ENCODE measurements at regions not wholly inside any gene's neighbourhood (a gene's known extent, or its start where the extent isn't known, plus 50 kb on each side); places are given as distances from the start of the nearest gene placed in this dataset.

GRCh38 chr12:16914853-16915252, 308.9 kb upstream of the LMO3 start:
- CTCF ChIA-PET: no interaction called here
- H3K27me3 ChIP-seq (replicated peaks in 1 of 4; ENCODE audit: control extremely low read depth in 1 of 4, control insufficient read depth in 3 of 4, insufficient read depth in 4 of 4, low read length in 3 of 4): no peaks in the 10 kb centered on the region
- no peak for ATAC-seq (ENCODE audit: low read depth)

GRCh38 chr12:16913832-16914490, 308.0 kb upstream of the LMO3 start:
- no peak for TF ChIP-seq CTCF (IDR thresholded peaks at IDR 0.05)
- no peak for TF ChIP-seq EZH2 (IDR thresholded peaks at IDR 0.05; ENCODE audit: borderline replicate concordance, insufficient read depth, low read depth, low read length, poor library complexity, severe bottlenecking)
- Histone ChIP-seq H2AFZ (ENCODE audit: insufficient read depth, low read depth, low read length, poor library complexity, severe bottlenecking) (no peak overlapping the region), H3K27ac (ENCODE audit: low read length in 2 of 2) (no peak overlapping the region), H3K27me3 (replicated peaks in 1 of 4; ENCODE audit: control extremely low read depth in 1 of 4, control insufficient read depth in 3 of 4, insufficient read depth in 4 of 4, low read length in 3 of 4) (no peaks in the 10 kb centered on the region), H3K4me1 (ENCODE audit: control insufficient read depth in 2 of 2, insufficient read depth in 2 of 2, low read length in 2 of 2) (no peaks in the 10 kb centered on the region), H4K20me1 (ENCODE audit: control insufficient read depth, insufficient read depth, low read length, poor library complexity, severe bottlenecking) (no peaks in the 10 kb centered on the region), H3K9ac (ENCODE audit: low read length) (no peak overlapping the region), H3K36me3 (replicated peaks in 1 of 2; ENCODE audit: control extremely low read depth in 1 of 2, control insufficient read depth in 1 of 2, extremely low read depth in 1 of 2, insufficient read depth in 2 of 2, low read length in 1 of 2) (no peaks in the 10 kb centered on the region), H3K4me2 (replicated peaks; ENCODE audit: low read depth, low read length, poor library complexity, severe bottlenecking) (no peak overlapping the region), H3K4me3 (ENCODE audit: control extremely low read depth in 1 of 5, extremely low read depth in 1 of 5, insufficient read depth in 1 of 5, low read depth in 2 of 5, low read length in 4 of 5) (no peak overlapping the region), H3K79me2 (ENCODE audit: control insufficient read depth, insufficient read depth, low read length) (no peaks in the 10 kb centered on the region), H3K9me3 (ENCODE audit: control extremely low read depth in 1 of 3, control insufficient read depth in 2 of 3, insufficient read depth in 1 of 3, low read length in 2 of 3) (peaks cover 0 to 8% (median 0%) of the 10 kb centered on the region in 3 donors)
- no peak overlapping the region for H3K27ac Mint-ChIP-seq
- H3K4me3 Mint-ChIP-seq: no peak overlapping the region
- no peaks in the 10 kb centered on the region for H3K4me1 Mint-ChIP-seq
- ATAC-seq (ENCODE audit: low read depth) (no peak), DNase-seq (no peak)
- CTCF ChIA-PET: no interaction called here
- H3K9me3 Mint-ChIP-seq (ENCODE audit: insufficient read depth): no peaks in the 10 kb centered on the region
- POLR2A ChIA-PET: no interaction called here
- intact Hi-C loops (cut with micrococcal nuclease): no loop called here
- WGBS (ENCODE audit: insufficient coverage): 100% methylated on average over 1 of the region's 1 CpG
- H3K27me3 Mint-ChIP-seq: no peaks in the 10 kb centered on the region

More at GRCh38 chr12:16914853-16915252, 308.9 kb upstream of the LMO3 start:
- H3K4me1 Mint-ChIP-seq: no peaks in the 10 kb centered on the region
- no peak for DNase-seq
- Histone ChIP-seq H3K4me2 (replicated peaks; ENCODE audit: low read depth, low read length, poor library complexity, severe bottlenecking) (no peak overlapping the region), H4K20me1 (ENCODE audit: control insufficient read depth, insufficient read depth, low read length, poor library complexity, severe bottlenecking) (no peaks in the 10 kb centered on the region), H3K27ac (ENCODE audit: low read length in 2 of 2) (no peak overlapping the region), H2AFZ (ENCODE audit: insufficient read depth, low read depth, low read length, poor library complexity, severe bottlenecking) (no peak overlapping the region), H3K4me3 (ENCODE audit: control extremely low read depth in 1 of 5, extremely low read depth in 1 of 5, insufficient read depth in 1 of 5, low read depth in 2 of 5, low read length in 4 of 5) (no peak overlapping the region), H3K79me2 (ENCODE audit: control insufficient read depth, insufficient read depth, low read length) (no peaks in the 10 kb centered on the region), H3K4me1 (ENCODE audit: control insufficient read depth in 2 of 2, insufficient read depth in 2 of 2, low read length in 2 of 2) (no peaks in the 10 kb centered on the region), H3K36me3 (replicated peaks in 1 of 2; ENCODE audit: control extremely low read depth in 1 of 2, control insufficient read depth in 1 of 2, extremely low read depth in 1 of 2, insufficient read depth in 2 of 2, low read length in 1 of 2) (no peaks in the 10 kb centered on the region), H3K9ac (ENCODE audit: low read length) (no peak overlapping the region), H3K9me3 (ENCODE audit: control extremely low read depth in 1 of 3, control insufficient read depth in 2 of 3, insufficient read depth in 1 of 3, low read length in 2 of 3) (peaks cover 0 to 8% (median 0%) of the 10 kb centered on the region in 3 donors)
- intact Hi-C loops (cut with micrococcal nuclease): no loop called here
- no peak overlapping the region for H3K4me3 Mint-ChIP-seq
- H3K27ac Mint-ChIP-seq: no peak overlapping the region
- no CpG with 5 or more reads among the region's 1 CpG for WGBS (ENCODE audit: insufficient coverage)
- no peaks in the 10 kb centered on the region for H3K9me3 Mint-ChIP-seq (ENCODE audit: insufficient read depth)
- no peak for TF ChIP-seq EZH2 (IDR thresholded peaks at IDR 0.05; ENCODE audit: borderline replicate concordance, insufficient read depth, low read depth, low read length, poor library complexity, severe bottlenecking)
- TF ChIP-seq CTCF (IDR thresholded peaks at IDR 0.05): no peak
- POLR2A ChIA-PET: no interaction called here
- H3K27me3 Mint-ChIP-seq: no peaks in the 10 kb centered on the region

All from B cell (primary cell).